HFF-Myc (cell line): ENCODE measurements at regions not wholly inside any gene's neighbourhood (a gene's known extent, or its start where the extent isn't known, plus 50 kb on each side); places are given as distances from the start of the nearest gene placed in this dataset.

Experiments
- DNase-seq: peaks from one replicate; pipeline ENCODE4 v3.0.0-alpha.2; 2011; ENCODE audit warnings: low read depth; ENCODE audit errors: extremely low read depth
- H3K4me3 ChIP-seq: replicated peaks from 2 replicates; pipeline ENCODE4 v1.5.1; 2011; ENCODE audit warnings: low read depth, mild to moderate bottlenecking, control low read depth, low read length
- TF ChIP-seq, protein P1 (sequence below): IDR thresholded peaks from 2 replicates; pipeline ENCODE4 v1.5.1; 2012; ENCODE audit warnings: mild to moderate bottlenecking, low read depth, low read length, control low read depth; ENCODE audit errors: missing control alignments

DNA sequence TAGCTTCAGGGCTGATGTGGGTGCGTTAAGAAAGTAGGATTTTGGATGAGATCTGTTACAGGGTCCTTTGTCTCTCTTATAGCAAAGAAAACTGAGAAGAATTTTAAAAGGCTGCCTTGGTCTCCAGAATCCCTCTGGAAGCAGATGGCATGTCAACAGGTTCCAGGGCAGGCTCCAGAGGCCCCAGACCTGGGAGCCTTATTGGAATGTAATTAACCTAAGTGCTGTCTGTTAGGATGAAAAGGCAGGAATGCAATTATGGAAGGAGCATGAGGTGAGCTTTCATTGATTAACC, 97.2 kb upstream of the PKDCC start:
- no peak overlapping the region for H3K4me3 ChIP-seq
- TF ChIP-seq, protein P1, sequence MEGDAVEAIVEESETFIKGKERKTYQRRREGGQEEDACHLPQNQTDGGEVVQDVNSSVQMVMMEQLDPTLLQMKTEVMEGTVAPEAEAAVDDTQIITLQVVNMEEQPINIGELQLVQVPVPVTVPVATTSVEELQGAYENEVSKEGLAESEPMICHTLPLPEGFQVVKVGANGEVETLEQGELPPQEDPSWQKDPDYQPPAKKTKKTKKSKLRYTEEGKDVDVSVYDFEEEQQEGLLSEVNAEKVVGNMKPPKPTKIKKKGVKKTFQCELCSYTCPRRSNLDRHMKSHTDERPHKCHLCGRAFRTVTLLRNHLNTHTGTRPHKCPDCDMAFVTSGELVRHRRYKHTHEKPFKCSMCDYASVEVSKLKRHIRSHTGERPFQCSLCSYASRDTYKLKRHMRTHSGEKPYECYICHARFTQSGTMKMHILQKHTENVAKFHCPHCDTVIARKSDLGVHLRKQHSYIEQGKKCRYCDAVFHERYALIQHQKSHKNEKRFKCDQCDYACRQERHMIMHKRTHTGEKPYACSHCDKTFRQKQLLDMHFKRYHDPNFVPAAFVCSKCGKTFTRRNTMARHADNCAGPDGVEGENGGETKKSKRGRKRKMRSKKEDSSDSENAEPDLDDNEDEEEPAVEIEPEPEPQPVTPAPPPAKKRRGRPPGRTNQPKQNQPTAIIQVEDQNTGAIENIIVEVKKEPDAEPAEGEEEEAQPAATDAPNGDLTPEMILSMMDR = no peak
- no peak for DNase-seq

DNA sequence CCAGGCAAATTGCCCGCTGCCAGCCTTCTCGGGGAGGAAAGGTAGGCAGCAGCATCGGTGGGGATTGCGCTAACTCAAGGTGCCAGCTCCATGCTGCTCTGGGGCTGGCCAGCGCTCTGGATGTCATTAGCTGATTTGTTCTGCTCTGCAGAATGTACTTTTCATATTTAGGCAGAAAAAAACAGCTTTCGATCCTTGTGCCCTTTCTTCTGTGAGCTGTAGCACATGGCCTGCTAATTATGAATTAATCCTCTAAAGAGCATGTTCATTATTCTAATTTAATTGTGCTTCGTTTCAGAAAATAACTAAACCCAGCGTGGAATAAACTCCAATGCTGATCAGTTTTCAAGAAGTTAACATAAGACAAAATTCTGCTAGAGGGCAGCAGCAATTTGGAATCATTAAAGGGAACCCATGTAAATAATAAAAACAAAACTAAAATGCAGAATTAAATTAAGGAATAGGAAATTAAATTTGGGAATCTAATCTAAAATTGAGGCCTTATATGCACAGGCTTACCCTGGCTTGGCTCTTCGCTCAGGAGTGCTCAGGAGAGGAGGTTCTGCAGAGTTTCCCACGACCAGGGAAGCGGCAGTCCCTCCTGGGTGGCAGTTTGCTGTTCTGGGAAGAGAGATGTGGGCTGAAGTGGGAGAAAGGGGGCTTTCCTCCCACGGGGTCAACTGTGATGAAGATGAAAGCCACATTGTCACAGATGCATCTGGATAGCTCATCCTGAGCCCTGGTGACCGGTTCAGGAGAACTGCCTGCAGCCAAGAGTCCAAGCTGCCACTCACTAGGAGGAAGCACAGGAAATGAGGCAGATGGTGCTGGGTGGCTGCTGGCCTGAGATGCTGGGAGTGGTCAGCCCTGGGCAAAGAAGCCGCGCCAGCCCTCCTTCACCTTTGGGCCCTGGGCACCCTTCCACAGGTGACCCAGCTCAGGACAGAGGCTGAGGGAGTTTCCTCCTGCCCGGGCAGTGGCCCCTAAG, 93.2 kb upstream of the PKDCC start:
- no peak overlapping the region for H3K4me3 ChIP-seq
- TF ChIP-seq, protein P1 = no peak
- DNase-seq = no peak

DNA sequence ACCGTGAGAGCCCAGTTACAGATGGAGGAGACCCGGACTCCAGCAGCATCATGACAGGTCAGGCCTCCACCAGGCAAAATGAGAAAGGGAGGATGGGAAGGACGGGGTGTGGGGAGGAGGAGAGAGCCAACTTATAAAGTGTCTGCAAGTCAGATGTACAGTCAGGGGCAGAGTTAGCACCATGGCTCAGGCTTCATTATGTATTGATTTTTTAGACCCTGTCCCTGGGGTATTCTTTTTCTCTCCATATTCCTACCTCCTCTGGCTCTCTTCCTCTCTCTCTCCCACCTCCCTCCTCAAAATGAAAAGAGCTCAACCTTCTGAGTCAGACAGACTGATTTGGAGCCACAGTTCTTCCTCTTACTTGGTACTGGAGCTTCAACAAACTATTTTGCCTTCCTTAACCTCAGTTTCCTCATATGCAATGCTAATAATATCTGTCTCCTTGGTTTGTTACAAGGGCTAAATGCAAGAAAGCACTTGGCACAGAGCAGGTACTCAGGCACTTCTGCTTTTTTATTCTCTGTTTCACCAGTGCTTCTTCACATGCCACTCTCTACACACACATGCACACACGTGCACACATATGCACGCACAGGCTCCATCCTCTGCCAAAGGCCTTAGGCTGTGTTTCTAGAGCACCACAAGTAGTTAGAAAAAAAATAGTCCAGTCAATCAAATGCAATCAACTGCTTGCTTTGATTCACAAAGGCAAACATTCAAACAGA, 92.3 kb upstream of the PKDCC start:
- TF ChIP-seq, protein P1 = no peak
- H3K4me3 ChIP-seq = no peak overlapping the region
- no peak for DNase-seq

DNA sequence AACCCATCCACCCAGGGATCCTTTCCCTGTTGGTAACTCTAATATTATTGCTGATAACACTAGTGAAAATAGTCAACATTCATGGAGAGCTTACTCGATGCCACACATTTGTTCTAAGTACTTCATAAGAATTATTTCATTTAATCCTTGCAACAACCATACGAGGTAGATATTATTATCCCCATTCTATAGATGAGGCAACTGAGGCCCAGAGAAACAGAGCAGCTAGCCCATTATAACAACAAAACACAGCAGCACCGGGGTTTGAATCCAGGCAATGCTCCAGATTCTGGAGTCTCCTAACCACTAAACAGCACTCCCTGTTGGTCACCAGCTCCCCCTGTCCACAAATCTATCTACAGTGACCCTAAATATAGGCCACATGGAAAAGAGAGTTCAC, 90.4 kb upstream of the PKDCC start:
- no peak overlapping the region for H3K4me3 ChIP-seq
- no peak for DNase-seq
- TF ChIP-seq, protein P1 = no peak

DNA sequence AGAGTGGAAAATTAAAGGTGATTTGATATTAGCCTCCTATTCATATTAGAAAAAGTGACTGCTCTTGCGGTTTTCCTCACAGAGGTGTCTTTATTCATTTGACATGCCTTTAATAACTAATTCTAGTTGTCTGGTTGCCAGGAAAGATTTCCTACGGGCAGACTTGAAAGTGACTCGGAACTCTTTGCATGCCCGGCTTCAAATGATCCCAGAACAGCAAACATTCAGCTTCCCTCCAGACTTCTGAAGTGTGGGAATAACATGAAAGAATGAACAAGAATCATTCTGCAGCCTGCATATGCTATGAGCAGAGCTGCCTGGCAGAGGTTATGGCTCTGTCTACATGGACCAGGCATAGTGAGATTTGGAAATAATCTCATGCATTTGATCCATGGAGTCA, 89.6 kb upstream of the PKDCC start:
- no peak for DNase-seq
- TF ChIP-seq, protein P1 = no peak
- no peak overlapping the region for H3K4me3 ChIP-seq

DNA sequence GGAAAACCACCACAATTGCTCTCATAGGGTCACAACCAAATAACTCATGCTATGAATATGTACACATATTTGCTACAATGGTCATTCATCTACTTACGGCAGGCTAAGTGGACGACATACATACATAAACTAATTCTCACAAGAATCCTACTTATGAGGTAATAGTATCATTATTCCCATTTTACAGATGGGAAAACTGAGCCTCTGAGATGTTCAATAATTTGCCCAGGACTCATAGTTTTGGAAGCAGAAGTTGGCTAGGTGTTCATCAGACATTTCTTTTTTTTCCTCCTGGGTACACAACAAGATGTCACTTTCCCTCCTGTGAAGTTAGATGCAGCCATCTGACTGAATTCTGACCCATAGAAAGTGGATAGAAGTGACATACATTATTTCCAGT, 89.0 kb upstream of the PKDCC start:
- H3K4me3 ChIP-seq = no peak overlapping the region
- no peak for DNase-seq
- TF ChIP-seq, protein P1 = no peak
